PC-3 (cell line): ENCODE measurements at regions not wholly inside any gene's neighbourhood (a gene's known extent, or its start where the extent isn't known, plus 50 kb on each side); places are given as distances from the start of the nearest gene placed in this dataset.

ENCODE experiments used
- EZH2 ChIP-seq: fragments of 300-600 bp; sonication (generic); IDR thresholded peaks from one replicate; pipeline ENCODE4 v1.6.1; 2017; ENCODE audit warnings: antibody characterized with exemption, mild to moderate bottlenecking, low read length; ENCODE audit not compliant: unreplicated experiment
- EZH2phosphoT487 ChIP-seq: fragments of 300-600 bp; sonication (generic); IDR thresholded peaks from 2 replicates; pipeline ENCODE4 v1.6.1; 2018; ENCODE audit warnings: mild to moderate bottlenecking, antibody characterized with exemption, low read length, borderline replicate concordance
- TF ChIP-seq, protein P1 (sequence below): fragments of 300-600 bp; sonication (generic); conservative IDR thresholded peaks from 2 replicates; pipeline ENCODE4 v1.5.1; 2017; ENCODE audit warnings: antibody characterized with exemption, low read depth, mild to moderate bottlenecking, low read length

DNA sequence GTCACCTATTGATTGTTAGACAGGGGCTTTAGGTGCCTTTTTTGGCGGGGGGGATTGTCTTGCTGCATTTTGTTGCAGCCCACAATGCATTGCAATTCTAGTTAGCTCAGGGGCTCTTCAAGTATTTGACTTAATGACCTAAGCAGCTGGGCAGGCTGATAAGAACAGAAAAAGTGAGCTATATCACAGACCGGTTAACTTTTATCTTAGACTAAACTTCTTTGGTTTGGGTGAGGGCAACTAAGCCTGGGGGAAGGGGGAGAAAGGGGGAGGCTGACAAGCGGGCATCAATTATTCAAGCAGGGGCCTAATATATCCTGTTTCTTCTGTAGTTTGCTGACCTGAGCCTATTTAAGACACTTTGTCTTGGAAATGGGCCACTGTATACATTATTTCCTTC lies 66.0 kb upstream of the GPR6 start:
- TF ChIP-seq, protein P1, sequence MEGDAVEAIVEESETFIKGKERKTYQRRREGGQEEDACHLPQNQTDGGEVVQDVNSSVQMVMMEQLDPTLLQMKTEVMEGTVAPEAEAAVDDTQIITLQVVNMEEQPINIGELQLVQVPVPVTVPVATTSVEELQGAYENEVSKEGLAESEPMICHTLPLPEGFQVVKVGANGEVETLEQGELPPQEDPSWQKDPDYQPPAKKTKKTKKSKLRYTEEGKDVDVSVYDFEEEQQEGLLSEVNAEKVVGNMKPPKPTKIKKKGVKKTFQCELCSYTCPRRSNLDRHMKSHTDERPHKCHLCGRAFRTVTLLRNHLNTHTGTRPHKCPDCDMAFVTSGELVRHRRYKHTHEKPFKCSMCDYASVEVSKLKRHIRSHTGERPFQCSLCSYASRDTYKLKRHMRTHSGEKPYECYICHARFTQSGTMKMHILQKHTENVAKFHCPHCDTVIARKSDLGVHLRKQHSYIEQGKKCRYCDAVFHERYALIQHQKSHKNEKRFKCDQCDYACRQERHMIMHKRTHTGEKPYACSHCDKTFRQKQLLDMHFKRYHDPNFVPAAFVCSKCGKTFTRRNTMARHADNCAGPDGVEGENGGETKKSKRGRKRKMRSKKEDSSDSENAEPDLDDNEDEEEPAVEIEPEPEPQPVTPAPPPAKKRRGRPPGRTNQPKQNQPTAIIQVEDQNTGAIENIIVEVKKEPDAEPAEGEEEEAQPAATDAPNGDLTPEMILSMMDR: no peak
- TF ChIP-seq EZH2 (no peak), EZH2phosphoT487 (no peak)
